ENCODE measurements at regions not wholly inside any gene's neighbourhood (a gene's known extent, or its start where the extent isn't known, plus 50 kb on each side); places are given as distances from the start of the nearest gene placed in this dataset.

DNA sequence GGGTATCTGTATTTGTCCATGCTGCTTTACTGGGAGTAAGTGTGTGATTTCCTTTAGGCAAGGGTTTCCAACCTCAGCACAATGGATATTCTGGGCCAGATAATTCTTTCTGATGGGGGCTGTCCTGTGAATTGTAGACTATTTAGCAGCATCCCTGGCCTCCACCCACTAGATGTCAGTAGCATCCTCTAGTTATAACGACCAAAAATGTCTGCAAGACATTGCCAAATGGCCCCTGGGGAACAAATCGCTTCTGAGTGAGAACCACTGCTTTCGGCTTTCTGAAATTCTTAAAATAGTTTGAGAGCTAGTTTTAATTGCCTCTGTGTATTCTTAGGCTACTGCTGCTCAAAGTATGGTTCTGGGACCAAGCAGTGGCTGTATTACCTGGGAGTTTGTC is 81.2 kb upstream of the GPM6B start:
- TF ChIP-seq FOXA1 (IDR thresholded peaks at IDR 0.05): no peak
- peak; percentile 9 to 25 for TF ChIP-seq RAD21 (IDR thresholded peaks at IDR 0.05)
- H3K27ac ChIP-seq (ENCODE audit: low read depth in 1 of 2, low read length in 2 of 2): no peak overlapping the region
- H3K4me1 ChIP-seq (ENCODE audit: control insufficient read depth in 4 of 4, insufficient read depth in 4 of 4, low read length in 3 of 4): no peaks in the 10 kb centered on the region
- H3K36me3 ChIP-seq (ENCODE audit: control insufficient read depth in 4 of 4, insufficient read depth in 3 of 4, low read depth in 1 of 4, low read length in 3 of 4): no peaks in the 10 kb centered on the region
- no peak overlapping the region for H3K4me3 ChIP-seq (ENCODE audit: low read depth in 1 of 3, low read length in 3 of 3)
- H3K27me3 ChIP-seq (ENCODE audit: control insufficient read depth in 4 of 4, insufficient read depth in 4 of 4, low read length in 3 of 4): peaks cover 0 to 3% (median 0%) of the 10 kb centered on the region in 4 donors
- no peaks in the 10 kb centered on the region for H3K9me3 ChIP-seq (ENCODE audit: control insufficient read depth in 4 of 4, low read length in 3 of 4)
- WGBS: 66% methylated on average over 3 of the region's 3 CpGs
- DNase-seq (ENCODE audit: low spot score): no peak
- no peak overlapping the region for H3K9ac ChIP-seq (ENCODE audit: low read depth in 1 of 2, low read length in 2 of 2)

DNA sequence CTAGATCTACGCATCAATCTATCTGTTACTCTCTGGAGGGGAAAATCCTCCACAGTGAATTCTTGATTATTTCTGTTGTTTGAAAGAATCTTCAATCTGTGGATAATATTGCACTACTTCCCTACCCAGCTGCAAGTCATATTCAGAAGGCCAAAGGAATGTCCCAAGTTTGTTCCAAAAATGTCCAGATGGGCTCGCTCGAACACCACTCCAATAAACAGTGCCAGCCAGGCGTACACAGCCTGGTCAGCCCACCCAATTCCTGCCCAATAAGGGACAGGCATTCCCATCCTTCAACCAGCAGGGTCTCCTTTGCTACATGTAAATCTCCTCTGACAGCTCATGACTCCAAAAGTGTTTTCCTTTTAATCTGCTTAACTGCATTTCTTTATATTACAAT is 80.7 kb upstream of the GPM6B start:
- Histone ChIP-seq H3K27ac (ENCODE audit: low read depth in 1 of 2, low read length in 2 of 2) (no peak overlapping the region), H3K9ac (ENCODE audit: low read depth in 1 of 2, low read length in 2 of 2) (no peak overlapping the region), H3K27me3 (ENCODE audit: control insufficient read depth in 4 of 4, insufficient read depth in 4 of 4, low read length in 3 of 4) (peaks cover 0 to 3% (median 0%) of the 10 kb centered on the region in 4 donors), H3K4me1 (ENCODE audit: control insufficient read depth in 4 of 4, insufficient read depth in 4 of 4, low read length in 3 of 4) (no peaks in the 10 kb centered on the region), H3K36me3 (ENCODE audit: control insufficient read depth in 4 of 4, insufficient read depth in 3 of 4, low read depth in 1 of 4, low read length in 3 of 4) (no peaks in the 10 kb centered on the region), H3K9me3 (ENCODE audit: control insufficient read depth in 4 of 4, low read length in 3 of 4) (no peaks in the 10 kb centered on the region), H3K4me3 (ENCODE audit: low read depth in 1 of 3, low read length in 3 of 3) (no peak overlapping the region)
- DNase-seq (ENCODE audit: low spot score): no peak
- WGBS: 87% methylated on average over 4 of the region's 4 CpGs
- TF ChIP-seq FOXA2 (IDR thresholded peaks at IDR 0.05): no peak
- no peak for TF ChIP-seq HNF4G (IDR thresholded peaks at IDR 0.05)
- no peak for TF ChIP-seq RXRA (IDR thresholded peaks at IDR 0.05)

DNA sequence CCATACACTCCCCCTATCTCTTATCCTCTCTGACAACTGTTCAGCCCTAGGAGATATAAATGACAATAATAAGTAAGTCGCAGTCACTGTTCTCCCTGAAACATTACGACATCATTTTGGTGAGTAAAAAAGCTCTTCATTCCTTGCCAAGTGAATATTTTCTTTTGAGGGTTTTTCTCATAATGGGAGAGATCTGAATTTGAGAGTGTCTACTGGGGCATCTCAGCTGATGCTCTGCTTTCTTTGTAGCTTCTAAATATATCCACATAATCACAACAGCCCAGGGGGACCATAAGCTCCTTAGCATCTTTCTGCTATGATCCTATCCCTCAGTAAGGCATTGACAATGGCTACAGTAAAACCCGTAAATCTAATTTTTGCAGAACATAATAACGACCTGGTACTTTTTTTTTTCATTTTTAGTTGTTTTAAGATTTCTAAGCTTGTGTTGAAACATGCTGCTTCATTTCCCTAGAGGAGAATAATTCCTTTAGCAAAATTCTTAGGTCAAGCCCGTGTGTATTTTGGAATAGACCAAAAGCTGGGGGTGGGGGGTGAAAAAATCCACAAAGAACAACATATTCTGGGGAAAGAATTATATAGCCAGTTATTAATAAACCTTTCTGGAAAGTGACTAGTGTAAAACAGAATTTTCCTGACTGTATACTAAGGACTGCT is 78.1 kb upstream of the GPM6B start:
- no peaks in the 10 kb centered on the region for H3K9me3 ChIP-seq (ENCODE audit: control insufficient read depth in 4 of 4, low read length in 3 of 4)
- no peak for DNase-seq (ENCODE audit: low spot score)
- WGBS: 69% methylated on average over 5 of the region's 5 CpGs
- H3K36me3 ChIP-seq (ENCODE audit: control insufficient read depth in 4 of 4, insufficient read depth in 3 of 4, low read depth in 1 of 4, low read length in 3 of 4): no peaks in the 10 kb centered on the region
- TF ChIP-seq, protein P1, sequence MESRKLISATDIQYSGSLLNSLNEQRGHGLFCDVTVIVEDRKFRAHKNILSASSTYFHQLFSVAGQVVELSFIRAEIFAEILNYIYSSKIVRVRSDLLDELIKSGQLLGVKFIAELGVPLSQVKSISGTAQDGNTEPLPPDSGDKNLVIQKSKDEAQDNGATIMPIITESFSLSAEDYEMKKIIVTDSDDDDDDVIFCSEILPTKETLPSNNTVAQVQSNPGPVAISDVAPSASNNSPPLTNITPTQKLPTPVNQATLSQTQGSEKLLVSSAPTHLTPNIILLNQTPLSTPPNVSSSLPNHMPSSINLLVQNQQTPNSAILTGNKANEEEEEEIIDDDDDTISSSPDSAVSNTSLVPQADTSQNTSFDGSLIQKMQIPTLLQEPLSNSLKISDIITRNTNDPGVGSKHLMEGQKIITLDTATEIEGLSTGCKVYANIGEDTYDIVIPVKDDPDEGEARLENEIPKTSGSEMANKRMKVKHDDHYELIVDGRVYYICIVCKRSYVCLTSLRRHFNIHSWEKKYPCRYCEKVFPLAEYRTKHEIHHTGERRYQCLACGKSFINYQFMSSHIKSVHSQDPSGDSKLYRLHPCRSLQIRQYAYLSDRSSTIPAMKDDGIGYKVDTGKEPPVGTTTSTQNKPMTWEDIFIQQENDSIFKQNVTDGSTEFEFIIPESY (IDR thresholded peaks at IDR 0.05): no peak
- TF ChIP-seq RAD21 (IDR thresholded peaks at IDR 0.05) (no peak), JUND (IDR thresholded peaks at IDR 0.05) (no peak)
- TF ChIP-seq, protein P2, sequence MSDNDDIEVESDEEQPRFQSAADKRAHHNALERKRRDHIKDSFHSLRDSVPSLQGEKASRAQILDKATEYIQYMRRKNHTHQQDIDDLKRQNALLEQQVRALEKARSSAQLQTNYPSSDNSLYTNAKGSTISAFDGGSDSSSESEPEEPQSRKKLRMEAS (IDR thresholded peaks at IDR 0.05): no peak
- no peaks in the 10 kb centered on the region for H3K4me1 ChIP-seq (ENCODE audit: control insufficient read depth in 4 of 4, insufficient read depth in 4 of 4, low read length in 3 of 4)
- no peak overlapping the region for H3K9ac ChIP-seq (ENCODE audit: low read depth in 1 of 2, low read length in 2 of 2)
- no peak overlapping the region for H3K27ac ChIP-seq (ENCODE audit: low read depth in 1 of 2, low read length in 2 of 2)
- no peak overlapping the region for H3K4me3 ChIP-seq (ENCODE audit: low read depth in 1 of 3, low read length in 3 of 3)
- H3K27me3 ChIP-seq (ENCODE audit: control insufficient read depth in 4 of 4, insufficient read depth in 4 of 4, low read length in 3 of 4): peaks cover 0 to 3% (median 0%) of the 10 kb centered on the region in 4 donors

DNA sequence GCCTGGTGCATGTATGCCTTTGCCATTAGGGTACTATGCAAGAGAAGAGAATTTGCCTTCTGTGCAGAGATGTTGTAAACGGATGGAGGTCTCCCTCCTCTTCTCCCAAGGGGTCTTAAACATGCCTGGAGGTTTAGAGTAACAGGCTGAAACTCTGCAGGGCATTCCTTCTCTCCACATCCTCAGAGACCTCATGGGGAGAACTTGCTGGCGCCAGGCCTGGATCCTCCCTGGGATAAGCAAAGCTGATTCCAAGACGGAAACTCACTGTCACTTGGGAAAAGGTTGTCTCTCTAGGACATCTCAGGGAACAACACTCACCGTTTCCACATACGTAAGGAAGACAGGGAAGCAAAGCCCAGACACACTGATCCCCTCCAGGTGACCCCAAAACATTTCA is 76.9 kb upstream of the GPM6B start:
- Histone ChIP-seq H3K9me3 (ENCODE audit: control insufficient read depth in 4 of 4, low read length in 3 of 4) (no peaks in the 10 kb centered on the region), H3K27ac (ENCODE audit: low read depth in 1 of 2, low read length in 2 of 2) (no peak overlapping the region), H3K9ac (ENCODE audit: low read depth in 1 of 2, low read length in 2 of 2) (no peak overlapping the region), H3K4me1 (ENCODE audit: control insufficient read depth in 4 of 4, insufficient read depth in 4 of 4, low read length in 3 of 4) (no peaks in the 10 kb centered on the region), H3K36me3 (ENCODE audit: control insufficient read depth in 4 of 4, insufficient read depth in 3 of 4, low read depth in 1 of 4, low read length in 3 of 4) (no peaks in the 10 kb centered on the region), H3K27me3 (ENCODE audit: control insufficient read depth in 4 of 4, insufficient read depth in 4 of 4, low read length in 3 of 4) (no peaks in the 10 kb centered on the region), H3K4me3 (ENCODE audit: low read depth in 1 of 3, low read length in 3 of 3) (no peak overlapping the region)
- 66% methylated on average over 5 of the region's 5 CpGs for WGBS
- DNase-seq (ENCODE audit: low spot score): no peak
- TF ChIP-seq TAF1 (conservative IDR thresholded peaks at IDR 0.05) (no peak), HNF4G (IDR thresholded peaks at IDR 0.05) (no peak), FOXA1 (IDR thresholded peaks at IDR 0.05) (no peak), RAD21 (IDR thresholded peaks at IDR 0.05) (no peak), SP1 (IDR thresholded peaks at IDR 0.05) (no peak), HNF4A (conservative IDR thresholded peaks at IDR 0.05) (no peak), EGR1 (IDR thresholded peaks at IDR 0.05; ENCODE audit: low read depth in 2 of 2) (no peak)
- TF ChIP-seq, protein P3, sequence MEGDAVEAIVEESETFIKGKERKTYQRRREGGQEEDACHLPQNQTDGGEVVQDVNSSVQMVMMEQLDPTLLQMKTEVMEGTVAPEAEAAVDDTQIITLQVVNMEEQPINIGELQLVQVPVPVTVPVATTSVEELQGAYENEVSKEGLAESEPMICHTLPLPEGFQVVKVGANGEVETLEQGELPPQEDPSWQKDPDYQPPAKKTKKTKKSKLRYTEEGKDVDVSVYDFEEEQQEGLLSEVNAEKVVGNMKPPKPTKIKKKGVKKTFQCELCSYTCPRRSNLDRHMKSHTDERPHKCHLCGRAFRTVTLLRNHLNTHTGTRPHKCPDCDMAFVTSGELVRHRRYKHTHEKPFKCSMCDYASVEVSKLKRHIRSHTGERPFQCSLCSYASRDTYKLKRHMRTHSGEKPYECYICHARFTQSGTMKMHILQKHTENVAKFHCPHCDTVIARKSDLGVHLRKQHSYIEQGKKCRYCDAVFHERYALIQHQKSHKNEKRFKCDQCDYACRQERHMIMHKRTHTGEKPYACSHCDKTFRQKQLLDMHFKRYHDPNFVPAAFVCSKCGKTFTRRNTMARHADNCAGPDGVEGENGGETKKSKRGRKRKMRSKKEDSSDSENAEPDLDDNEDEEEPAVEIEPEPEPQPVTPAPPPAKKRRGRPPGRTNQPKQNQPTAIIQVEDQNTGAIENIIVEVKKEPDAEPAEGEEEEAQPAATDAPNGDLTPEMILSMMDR (IDR thresholded peaks at IDR 0.05; ENCODE audit: low read depth, low read length, missing input control): no peak
- TF ChIP-seq, protein P1 (IDR thresholded peaks at IDR 0.05): no peak
- TF ChIP-seq, protein P2 (IDR thresholded peaks at IDR 0.05): no peak

Measured in liver (tissue), 8 donors.